ENCODE measurements at regions not wholly inside any gene's neighbourhood (a gene's known extent, or its start where the extent isn't known, plus 50 kb on each side); places are given as distances from the start of the nearest gene placed in this dataset.

DNA sequence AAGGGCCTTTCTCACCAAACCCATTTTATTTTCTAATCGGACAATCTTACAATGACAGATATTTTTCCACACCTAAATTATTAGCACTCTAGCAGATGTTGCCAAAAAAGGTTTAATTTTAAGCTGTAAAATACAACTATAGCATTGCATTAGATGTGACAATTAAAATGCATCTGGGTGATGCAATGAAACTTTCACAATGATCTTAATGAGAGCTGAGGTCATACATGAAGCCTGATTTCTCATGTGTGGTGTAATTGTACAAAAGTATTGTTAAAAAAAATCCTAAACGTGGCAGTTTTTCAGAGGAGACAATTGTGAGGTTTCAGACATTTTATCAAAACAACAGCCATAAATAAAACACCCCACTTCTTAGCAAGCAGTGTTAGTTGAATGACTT, 606.0 kb downstream of the HDGFL1 start:
- TF ChIP-seq, protein P1, sequence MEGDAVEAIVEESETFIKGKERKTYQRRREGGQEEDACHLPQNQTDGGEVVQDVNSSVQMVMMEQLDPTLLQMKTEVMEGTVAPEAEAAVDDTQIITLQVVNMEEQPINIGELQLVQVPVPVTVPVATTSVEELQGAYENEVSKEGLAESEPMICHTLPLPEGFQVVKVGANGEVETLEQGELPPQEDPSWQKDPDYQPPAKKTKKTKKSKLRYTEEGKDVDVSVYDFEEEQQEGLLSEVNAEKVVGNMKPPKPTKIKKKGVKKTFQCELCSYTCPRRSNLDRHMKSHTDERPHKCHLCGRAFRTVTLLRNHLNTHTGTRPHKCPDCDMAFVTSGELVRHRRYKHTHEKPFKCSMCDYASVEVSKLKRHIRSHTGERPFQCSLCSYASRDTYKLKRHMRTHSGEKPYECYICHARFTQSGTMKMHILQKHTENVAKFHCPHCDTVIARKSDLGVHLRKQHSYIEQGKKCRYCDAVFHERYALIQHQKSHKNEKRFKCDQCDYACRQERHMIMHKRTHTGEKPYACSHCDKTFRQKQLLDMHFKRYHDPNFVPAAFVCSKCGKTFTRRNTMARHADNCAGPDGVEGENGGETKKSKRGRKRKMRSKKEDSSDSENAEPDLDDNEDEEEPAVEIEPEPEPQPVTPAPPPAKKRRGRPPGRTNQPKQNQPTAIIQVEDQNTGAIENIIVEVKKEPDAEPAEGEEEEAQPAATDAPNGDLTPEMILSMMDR (IDR thresholded peaks at IDR 0.05; ENCODE audit: borderline replicate concordance, insufficient read depth, low read depth, low read length): no peak
- no peak overlapping the region for H3K4me3 ChIP-seq (ENCODE audit: low read depth, low read length)

DNA sequence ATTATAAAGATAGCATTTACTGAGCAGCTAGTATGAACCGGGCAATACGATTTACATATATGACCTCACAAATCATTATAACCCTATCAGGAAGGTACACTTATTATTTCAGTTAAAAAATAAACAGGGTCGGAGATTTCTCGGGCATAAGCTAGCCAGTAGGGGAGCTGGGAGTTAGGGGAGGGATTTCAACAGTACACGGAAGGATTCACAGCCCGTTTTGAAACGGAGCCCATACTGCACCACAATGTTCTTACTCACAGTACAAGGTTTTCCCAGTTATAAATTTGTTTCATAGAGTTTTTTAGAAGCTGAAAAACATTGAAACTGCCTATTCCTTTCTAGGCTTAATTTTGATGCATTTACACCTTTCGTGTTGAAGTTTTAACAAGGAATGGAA, 607.1 kb downstream of the HDGFL1 start:
- H3K4me3 ChIP-seq (ENCODE audit: low read depth, low read length): no peak overlapping the region
- TF ChIP-seq, protein P1 (IDR thresholded peaks at IDR 0.05; ENCODE audit: borderline replicate concordance, insufficient read depth, low read depth, low read length): no peak

DNA sequence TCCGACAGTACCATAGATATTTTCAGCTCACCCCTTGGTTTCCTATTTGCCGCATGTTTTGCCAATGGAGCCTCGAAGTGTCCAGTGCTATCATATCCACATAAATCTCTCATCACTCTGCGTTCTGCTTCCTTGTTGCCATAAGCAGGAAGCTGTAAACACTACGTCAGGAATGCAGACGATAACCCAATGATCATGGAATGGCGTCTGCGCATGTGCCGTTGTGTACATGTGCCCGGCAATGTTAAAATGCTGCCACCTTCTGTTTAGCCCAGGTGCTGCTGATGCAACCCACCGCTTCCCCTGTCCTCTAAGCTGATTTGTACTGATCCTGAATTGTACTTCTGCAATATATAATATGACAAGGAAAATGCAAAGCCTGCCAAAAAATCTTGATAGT, 607.5 kb downstream of the HDGFL1 start:
- no peak overlapping the region for H3K4me3 ChIP-seq (ENCODE audit: low read depth, low read length)
- TF ChIP-seq, protein P1 (IDR thresholded peaks at IDR 0.05; ENCODE audit: borderline replicate concordance, insufficient read depth, low read depth, low read length): no peak

DNA sequence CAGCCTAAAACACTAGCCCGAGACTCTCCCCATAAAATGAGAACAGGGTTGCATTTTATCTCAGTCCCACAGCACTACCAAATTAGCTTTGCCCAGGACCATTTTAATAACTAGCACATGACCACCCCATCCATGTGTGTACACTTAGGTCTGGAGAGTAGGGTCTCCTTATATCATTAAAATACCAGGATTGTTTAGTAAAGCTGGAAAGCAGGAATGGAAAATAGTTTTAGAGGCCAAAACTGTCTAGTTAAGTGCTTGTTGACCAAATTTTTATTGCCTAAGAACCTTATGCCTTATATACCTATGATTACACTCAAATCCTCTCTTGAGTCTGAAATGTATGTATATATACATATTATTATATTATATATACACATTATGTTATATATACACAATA, 608.4 kb downstream of the HDGFL1 start:
- H3K4me3 ChIP-seq (ENCODE audit: low read depth, low read length): no peak overlapping the region
- TF ChIP-seq, protein P1 (IDR thresholded peaks at IDR 0.05; ENCODE audit: borderline replicate concordance, insufficient read depth, low read depth, low read length): no peak

DNA sequence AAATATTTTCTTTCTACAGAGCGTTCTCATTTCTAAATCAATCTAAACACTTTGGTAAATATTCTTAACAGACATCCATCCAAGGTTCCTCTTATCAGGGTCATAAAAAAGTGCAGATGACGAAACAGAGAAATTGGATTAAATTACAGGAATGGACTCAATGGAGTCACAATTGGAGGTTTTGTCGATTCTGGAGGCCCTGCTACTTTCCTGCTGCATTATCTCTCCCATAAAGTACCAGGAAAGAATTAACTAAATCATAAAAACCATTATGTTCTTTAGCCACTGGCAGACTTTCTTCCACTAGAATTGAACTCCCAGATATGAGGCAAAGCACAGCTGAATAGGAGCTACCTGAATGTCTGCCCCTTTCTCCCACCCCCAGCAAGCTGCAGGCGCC, 610.6 kb downstream of the HDGFL1 start:
- TF ChIP-seq, protein P1 (IDR thresholded peaks at IDR 0.05; ENCODE audit: borderline replicate concordance, insufficient read depth, low read depth, low read length): no peak
- H3K4me3 ChIP-seq (ENCODE audit: low read depth, low read length): no peak overlapping the region

DNA sequence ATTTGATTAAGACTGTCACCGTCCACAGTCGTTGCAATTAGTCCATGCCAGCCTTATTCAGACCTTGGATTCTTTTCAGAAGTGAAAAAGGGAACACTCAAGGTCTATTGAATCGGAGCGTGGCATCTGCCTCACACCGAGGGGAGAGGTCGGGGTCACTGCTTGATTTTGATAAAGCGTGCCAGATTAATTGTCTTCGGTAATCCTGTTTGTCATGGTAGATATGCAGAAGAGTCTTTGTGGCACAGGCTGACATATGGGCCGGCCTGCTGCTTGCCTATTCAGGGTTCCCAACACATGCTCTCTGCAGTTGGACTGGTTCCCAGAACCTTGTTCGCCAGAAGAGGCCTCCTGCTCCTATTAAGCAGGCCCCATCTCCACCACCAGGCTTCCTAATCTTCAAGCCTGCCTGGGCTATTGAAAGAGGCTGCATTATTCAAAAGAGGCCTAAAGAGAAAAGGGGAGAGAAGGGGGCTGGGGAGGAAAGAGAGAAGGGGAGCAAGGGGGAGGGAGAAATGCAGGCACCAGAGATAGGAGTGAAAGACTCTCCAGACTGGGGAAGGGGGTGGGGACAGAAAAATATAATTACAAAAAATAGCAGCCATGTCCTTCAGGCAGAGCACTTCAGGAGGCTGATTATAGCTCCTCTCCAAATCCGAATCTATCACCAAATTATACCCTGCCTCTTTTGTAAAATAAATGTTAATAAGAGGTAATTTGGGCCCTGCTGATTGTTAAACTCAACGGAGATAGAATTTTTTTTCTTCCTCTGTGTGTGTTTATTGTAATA, 611.3 kb downstream of the HDGFL1 start:
- H3K4me3 ChIP-seq (ENCODE audit: low read depth, low read length): no peak overlapping the region
- TF ChIP-seq, protein P1 (IDR thresholded peaks at IDR 0.05; ENCODE audit: borderline replicate concordance, insufficient read depth, low read depth, low read length): no peak

Measured in GM12875 (cell line).